Fibroblast of lung (primary cell): ENCODE measurements at regions not wholly inside any gene's neighbourhood (a gene's known extent, or its start where the extent isn't known, plus 50 kb on each side); places are given as distances from the start of the nearest gene placed in this dataset.
"Not testable (repeated sequence)": the region's sequence is repeated elsewhere in the genome, so short reads cannot be mapped to it uniquely, and the experiment has no call there.

ENCODE experiments used
- DNase-seq, 2 donors: peaks; one replicate each; pipeline versions ENCODE4 v3.0.0 to v3.0.0-alpha.2; 2010; ENCODE audit warnings: low read depth in 2 of 2
- H2AFZ ChIP-seq: 2 replicates; pipeline ENCODE4 v1.5.1; 2012; ENCODE audit warnings: low read length, control low read depth, inconsistent platforms
- H3K27ac ChIP-seq: 2 replicates; pipeline ENCODE4 v1.5.1; 2011; ENCODE audit warnings: low read length, control low read depth; ENCODE audit not compliant: insufficient read depth
- H3K27me3 ChIP-seq: 2 replicates; pipeline ENCODE4 v1.5.1; 2011; ENCODE audit warnings: mild to moderate bottlenecking, low read length; ENCODE audit not compliant: control insufficient read depth, insufficient read depth
- H3K36me3 ChIP-seq: 2 replicates; pipeline ENCODE4 v1.5.1; 2011; ENCODE audit warnings: low read length; ENCODE audit not compliant: control insufficient read depth, insufficient read depth
- H3K4me1 ChIP-seq: 2 replicates; pipeline ENCODE4 v1.5.1; 2011; ENCODE audit warnings: low read length; ENCODE audit not compliant: control insufficient read depth, insufficient read depth; ENCODE audit errors: extremely low read depth
- H3K4me2 ChIP-seq: 2 replicates; pipeline ENCODE4 v1.5.1; 2011; ENCODE audit warnings: low read length, control low read depth; ENCODE audit not compliant: insufficient read depth; ENCODE audit errors: extremely low read depth
- H3K4me3 ChIP-seq, 4 experiments: fragments of 200-600 bp in 1 of 4; sonication (generic) in 1 of 4; replicated peaks in 1 of 4; 2 replicates each; pipeline ENCODE4 v1.5.1; 2011 to 2016; ENCODE audit warnings: low read length in 4 of 4, low read depth in 3 of 4, mild to moderate bottlenecking in 3 of 4, control low read depth in 2 of 4, inconsistent platforms in 1 of 4, mixed read lengths in 1 of 4; ENCODE audit not compliant: insufficient read depth in 1 of 4; ENCODE audit errors: control extremely low read depth in 1 of 4
- H3K79me2 ChIP-seq: 2 replicates; pipeline ENCODE4 v1.5.1; 2012; ENCODE audit warnings: mild to moderate bottlenecking, low read length, inconsistent platforms; ENCODE audit not compliant: control insufficient read depth, insufficient read depth
- H3K9ac ChIP-seq: 2 replicates; pipeline ENCODE4 v1.5.1; 2011; ENCODE audit warnings: mild to moderate bottlenecking, low read length, control low read depth; ENCODE audit not compliant: insufficient read depth
- H3K9me3 ChIP-seq: 2 replicates; pipeline ENCODE4 v1.5.1; 2012; ENCODE audit warnings: low read depth, low read length; ENCODE audit not compliant: control insufficient read depth, insufficient read depth
- H4K20me1 ChIP-seq: 2 replicates; pipeline ENCODE4 v1.5.1; 2011; ENCODE audit warnings: low read length; ENCODE audit not compliant: control insufficient read depth, insufficient read depth; ENCODE audit errors: extremely low read depth
- CTCF ChIP-seq, 2 donors: IDR thresholded peaks in 1 of 2; conservative IDR thresholded peaks in 1 of 2; 1 replicate in 1 of 2; 2 replicates in 1 of 2; pipeline ENCODE4 v1.5.1; 2011 to 2012; ENCODE audit warnings: low read length in 2 of 2, control low read depth in 1 of 2, inconsistent platforms in 1 of 2, low read depth in 1 of 2, mild to moderate bottlenecking in 1 of 2
- EZH2 ChIP-seq: IDR thresholded peaks from 2 replicates; pipeline ENCODE4 v1.5.1; 2012; ENCODE audit warnings: low read length, control low read depth, mild to moderate bottlenecking; ENCODE audit errors: missing control alignments

GRCh38 chr17:36691606-36692005 is 90.2 kb downstream of the MRM1 start:
- Histone ChIP-seq H3K79me2 (no peaks in the 10 kb centered on the region), H3K4me1 (no peaks in the 10 kb centered on the region), H4K20me1 (no peaks in the 10 kb centered on the region), H2AFZ (no peak overlapping the region), H3K27me3 (no peaks in the 10 kb centered on the region), H3K27ac (no peak overlapping the region), H3K4me2 (no peak overlapping the region), H3K9ac (no peak overlapping the region), H3K9me3 (no peaks in the 10 kb centered on the region), H3K36me3 (no peaks in the 10 kb centered on the region), H3K4me3 (no peak overlapping the region)
- no peak for TF ChIP-seq CTCF (conservative IDR thresholded peaks at IDR 0.05 in 1 of 2, IDR thresholded peaks at IDR 0.05 in 1 of 2; ENCODE audit: low read depth in 1 of 2, low read length in 2 of 2)
- no peak for TF ChIP-seq EZH2
- DNase-seq: no peak

- Histone ChIP-seq H3K4me2 (no peak overlapping the region), H3K4me1 (no peaks in the 10 kb centered on the region), H3K36me3 (no peaks in the 10 kb centered on the region), H3K27ac (no peak overlapping the region), H3K79me2 (no peaks in the 10 kb centered on the region), H3K9me3 (no peaks in the 10 kb centered on the region), H3K4me3 (no peak overlapping the region), H2AFZ (no peak overlapping the region), H4K20me1 (no peaks in the 10 kb centered on the region), H3K27me3 (no peaks in the 10 kb centered on the region), H3K9ac (no peak overlapping the region)
- TF ChIP-seq EZH2 (no peak), CTCF (conservative IDR thresholded peaks at IDR 0.05 in 1 of 2, IDR thresholded peaks at IDR 0.05 in 1 of 2; ENCODE audit: low read depth in 1 of 2, low read length in 2 of 2) (no peak)
- DNase-seq: no peak
Measured at GRCh38 chr17:36695082-36695481, 93.7 kb downstream of the MRM1 start.

- not testable (repeated sequence) for H3K27ac ChIP-seq, H3K4me1 ChIP-seq, H3K4me2 ChIP-seq, H3K79me2 ChIP-seq, DNase-seq, H3K9me3 ChIP-seq, H4K20me1 ChIP-seq, H2AFZ ChIP-seq, H3K9ac ChIP-seq, H3K4me3 ChIP-seq, H3K36me3 ChIP-seq, H3K27me3 ChIP-seq
Measured at GRCh38 chr17:36695710-36696109, 94.3 kb downstream of the MRM1 start.

GRCh38 chr17:36696805-36697204 is 95.4 kb downstream of the MRM1 start:
- no peaks in the 10 kb centered on the region for H3K27me3 ChIP-seq
- H3K36me3 ChIP-seq: no peaks in the 10 kb centered on the region
- H3K4me3 ChIP-seq: no peak overlapping the region
- no peak for TF ChIP-seq CTCF (conservative IDR thresholded peaks at IDR 0.05 in 1 of 2, IDR thresholded peaks at IDR 0.05 in 1 of 2; ENCODE audit: low read depth in 1 of 2, low read length in 2 of 2)
- H3K79me2 ChIP-seq: no peaks in the 10 kb centered on the region
- no peak for DNase-seq
- no peak overlapping the region for H3K27ac ChIP-seq
- no peaks in the 10 kb centered on the region for H3K9me3 ChIP-seq
- no peak overlapping the region for H3K9ac ChIP-seq
- no peak overlapping the region for H3K4me2 ChIP-seq
- no peaks in the 10 kb centered on the region for H4K20me1 ChIP-seq
- no peaks in the 10 kb centered on the region for H3K4me1 ChIP-seq
- H2AFZ ChIP-seq: no peak overlapping the region
